ENCODE measurements at regions not wholly inside any gene's neighbourhood (a gene's known extent, or its start where the extent isn't known, plus 50 kb on each side); places are given as distances from the start of the nearest gene placed in this dataset.
A peak's percentile ranks its signal among the peaks of the same experiment; 100 is the strongest.

DNA sequence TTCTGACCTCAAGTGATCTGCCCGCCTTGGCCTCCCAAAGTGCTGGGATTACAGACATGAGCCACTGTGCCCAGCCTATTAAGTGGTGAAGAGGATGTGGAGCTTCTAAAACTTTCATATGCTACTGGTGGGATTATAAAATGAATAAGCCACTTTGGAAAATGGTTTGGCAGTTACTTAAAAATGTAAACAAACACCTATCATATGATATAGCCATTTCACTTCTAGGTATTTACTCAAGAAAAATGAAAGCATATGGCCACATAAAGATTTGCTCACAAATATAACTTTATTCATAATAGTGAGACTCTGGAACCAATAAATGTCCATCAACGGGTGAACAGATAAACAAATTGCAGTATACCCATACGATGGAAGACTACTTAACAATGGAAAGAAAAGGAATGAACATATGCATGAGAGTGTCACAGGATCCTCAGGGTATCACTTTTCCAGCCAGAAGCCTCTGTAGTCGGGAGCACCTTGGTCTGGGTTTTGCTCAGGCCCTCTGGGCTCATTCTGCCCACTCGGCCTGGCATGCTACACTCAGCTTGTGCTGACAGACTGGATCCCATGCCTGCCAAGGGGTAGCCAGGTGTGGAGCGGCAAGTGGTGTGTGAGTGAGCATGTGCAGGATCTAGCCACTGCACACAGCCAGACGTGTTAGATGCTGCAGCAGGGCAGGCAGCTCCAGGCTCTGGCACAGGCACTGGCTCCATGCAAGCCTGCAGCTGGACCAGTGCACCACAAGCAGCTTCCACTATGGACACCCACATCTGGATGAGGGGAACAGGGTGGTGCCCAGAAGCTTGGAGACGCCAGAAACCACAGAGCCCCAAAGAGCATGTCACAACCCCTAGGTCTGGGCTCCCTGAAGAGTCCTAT lies 213.2 kb upstream of the DIO3 start:
- no peak for DNase-seq

DNA sequence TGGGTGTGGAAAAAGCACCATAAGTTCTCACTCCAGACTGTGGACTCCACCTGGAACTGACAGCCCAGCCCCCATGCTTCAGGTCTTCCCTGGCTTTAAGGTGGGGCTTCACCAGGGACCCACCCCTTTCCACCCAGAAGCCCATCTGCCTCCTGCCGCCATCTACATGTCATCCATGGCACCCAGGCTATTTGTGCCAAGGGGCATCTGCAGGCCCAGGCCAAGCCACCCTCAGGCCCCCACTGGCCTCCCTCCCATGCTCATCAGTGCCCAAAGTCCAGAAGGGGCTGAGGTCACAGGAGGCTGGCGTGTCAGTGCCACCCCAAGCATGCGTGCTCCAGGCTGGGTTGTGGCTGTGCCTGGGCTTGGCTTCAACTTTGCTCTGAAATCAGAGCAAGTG lies 212.2 kb upstream of the DIO3 start:
- DNase-seq: no peak

DNA sequence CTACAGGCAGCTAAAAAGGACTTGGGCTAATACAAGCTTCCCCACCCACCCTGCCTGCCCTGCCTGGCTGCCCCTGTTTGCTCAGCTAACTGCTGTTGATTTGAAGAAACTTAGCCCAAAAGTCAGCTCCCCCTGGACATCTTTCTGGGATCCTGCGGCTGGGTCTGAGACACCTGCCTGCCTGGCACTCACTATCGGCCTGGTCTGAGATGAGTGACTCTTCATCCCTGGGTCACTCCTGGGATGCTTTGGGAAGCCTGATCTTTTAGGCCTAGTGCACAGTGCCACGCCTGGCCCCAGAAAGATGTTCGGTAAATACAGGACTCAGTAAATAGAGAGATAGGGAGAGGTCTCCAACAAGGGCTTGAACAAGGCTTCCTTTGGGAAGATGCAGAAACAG lies 211.3 kb upstream of the DIO3 start:
- no peak for DNase-seq

DNA sequence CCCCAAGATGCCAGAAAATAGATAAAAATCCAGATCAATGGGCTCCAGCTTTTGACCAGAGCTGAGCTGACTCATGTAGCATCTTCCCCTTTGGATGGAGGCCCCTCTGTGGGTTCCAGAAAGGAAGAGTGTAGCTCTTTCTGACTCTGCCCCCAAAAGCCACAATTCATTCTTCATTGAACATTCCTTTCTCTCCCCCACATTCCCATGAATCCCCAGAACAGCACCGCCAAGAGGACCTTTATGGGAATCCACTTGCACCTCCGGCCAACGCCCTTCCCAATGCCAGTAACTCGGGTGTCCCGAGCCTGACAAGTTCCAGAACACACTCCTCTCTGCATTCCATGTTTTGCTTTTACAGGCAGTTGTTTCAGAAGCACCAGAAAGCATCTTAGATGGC lies 210.6 kb upstream of the DIO3 start:
- no peak for DNase-seq

DNA sequence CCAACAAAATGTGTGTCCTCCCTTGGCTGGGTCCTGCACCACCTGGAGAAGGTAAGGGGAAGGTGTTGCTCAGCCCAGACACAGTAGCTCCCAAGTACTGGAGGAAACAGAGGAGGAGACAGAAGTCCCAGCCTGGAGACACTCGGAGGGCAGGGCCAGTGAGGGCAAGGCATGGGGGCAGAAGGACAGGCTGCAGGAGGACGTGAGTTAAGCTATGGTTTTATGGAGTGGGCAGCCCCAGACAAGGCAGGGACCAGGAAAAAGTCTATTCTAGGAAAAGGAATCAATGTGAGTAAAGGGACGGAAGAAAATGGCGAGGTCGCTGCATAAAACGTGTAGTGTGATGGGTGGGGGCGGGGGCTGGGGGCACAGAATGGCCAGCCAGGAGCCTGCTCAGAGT lies 210.1 kb upstream of the DIO3 start:
- no peak for DNase-seq

DNA sequence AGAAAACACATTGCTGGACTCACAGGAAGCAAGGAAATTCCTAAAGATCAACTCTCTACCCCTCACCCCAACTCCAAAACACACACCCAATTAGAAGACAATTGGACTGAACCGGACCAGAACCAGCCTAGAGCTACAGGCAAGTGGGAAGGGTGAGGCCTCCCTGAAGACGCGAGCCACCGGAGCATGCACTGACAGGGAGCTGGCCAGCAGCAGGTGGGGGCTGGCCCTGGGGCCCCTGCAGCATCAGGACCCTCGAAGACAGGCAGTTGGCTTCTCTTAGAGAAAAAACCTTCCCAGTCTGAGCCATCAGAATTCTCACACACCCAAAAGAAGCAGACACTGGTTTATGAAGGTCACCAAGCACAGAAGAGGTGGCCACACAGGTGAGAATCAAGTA lies 209.5 kb upstream of the DIO3 start:
- no peak for DNase-seq

DNA sequence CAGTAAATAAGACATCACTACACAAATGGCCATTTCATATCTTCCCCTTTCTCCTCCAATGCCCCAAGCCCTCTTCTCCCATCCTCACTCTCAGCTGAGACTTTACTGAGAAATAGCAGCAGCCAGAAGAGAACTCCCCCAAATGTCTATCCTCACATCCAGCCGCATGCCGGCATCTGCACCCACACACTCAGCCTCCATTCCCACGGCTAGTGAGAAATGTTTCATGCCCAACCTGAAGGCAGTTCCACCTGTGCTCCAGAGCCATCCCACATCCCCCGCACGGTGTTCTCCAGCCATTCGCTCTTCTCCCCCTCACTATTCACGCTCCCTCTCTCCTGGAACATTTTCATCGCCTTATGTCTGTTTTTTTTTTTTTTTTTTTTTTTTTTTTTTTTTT lies 208.7 kb upstream of the DIO3 start:
- peak in 3 of 56 donors; percentile 11 to 37 (median 15) for DNase-seq

DNA sequence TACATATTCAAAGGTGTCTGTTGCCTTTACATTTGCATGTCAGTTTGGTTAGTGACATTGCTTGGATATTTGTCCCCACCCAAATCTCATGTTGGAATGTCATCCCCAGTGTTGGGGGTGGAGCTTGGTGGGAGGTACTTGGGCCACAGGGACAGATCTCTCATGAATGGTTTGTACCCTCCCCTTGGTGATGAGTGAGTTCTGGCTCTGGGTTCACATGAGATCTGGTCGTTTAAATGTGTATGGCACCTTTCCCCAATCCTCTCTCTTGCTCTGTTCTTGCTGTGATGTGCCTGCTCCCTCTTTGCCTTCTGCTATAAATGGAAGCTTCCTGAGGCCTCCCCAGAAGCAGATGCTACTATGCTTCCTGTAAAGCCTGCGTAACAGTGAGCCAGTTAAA lies 207.9 kb upstream of the DIO3 start:
- DNase-seq: no peak

DNA sequence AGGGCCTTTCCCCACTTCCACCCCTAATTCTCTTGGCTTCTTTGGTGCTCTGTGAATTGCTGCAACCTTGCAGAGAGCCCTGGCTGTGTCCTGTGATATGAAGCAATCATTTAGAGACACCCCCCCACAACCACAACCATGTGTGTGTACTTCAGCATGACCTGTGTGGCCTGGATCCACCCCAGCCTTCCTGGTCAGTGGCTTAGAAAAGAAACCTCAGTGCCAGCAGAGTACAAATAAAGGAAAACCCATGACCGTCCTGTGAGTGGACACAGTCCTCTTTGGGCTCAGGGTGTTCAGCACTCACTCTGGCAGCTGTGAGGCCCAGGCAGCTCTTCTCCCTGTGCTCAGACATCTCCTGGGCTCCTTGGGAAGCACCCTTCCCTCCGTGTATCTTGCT lies 206.6 kb upstream of the DIO3 start:
- no peak for DNase-seq

DNA sequence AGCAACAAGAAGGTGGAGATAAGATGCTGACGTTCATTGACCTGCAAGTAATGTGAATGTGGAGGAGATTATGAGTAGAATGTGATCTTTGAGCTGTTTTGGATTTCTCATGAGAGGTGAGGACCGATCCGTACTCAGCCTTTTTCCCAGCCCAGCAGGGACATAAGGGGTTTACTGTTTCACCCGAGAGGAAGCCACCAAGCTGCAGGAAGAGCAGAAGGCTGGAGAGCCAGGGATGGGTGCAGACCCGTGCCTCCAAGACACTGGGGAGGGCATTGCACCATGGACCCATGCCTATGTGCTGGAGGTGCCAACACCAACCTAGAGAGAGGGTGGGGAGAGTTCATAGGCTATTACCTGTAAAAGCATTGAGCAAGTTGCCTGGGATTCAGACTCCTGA lies 206.0 kb upstream of the DIO3 start:
- no peak for DNase-seq

DNA sequence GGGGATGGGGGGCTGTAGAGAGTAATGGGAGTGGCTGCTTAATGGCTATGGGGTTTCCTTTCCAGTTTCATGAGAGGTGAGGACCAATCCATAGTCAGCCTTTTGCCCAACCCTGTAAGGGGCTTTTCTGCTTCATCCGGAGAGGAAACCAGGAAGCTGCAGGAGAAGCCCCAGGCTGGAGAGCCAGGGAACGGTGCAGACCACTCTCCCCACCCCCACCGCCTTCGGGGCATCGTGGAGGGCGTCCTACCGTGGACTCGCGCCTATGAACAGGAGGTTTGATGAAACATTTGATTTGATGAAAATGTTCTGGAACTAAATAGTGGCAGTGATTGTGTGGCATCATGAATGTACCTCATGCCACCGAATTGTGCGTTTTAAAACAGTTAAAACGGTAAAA lies 204.3 kb upstream of the DIO3 start:
- no peak for DNase-seq

DNA sequence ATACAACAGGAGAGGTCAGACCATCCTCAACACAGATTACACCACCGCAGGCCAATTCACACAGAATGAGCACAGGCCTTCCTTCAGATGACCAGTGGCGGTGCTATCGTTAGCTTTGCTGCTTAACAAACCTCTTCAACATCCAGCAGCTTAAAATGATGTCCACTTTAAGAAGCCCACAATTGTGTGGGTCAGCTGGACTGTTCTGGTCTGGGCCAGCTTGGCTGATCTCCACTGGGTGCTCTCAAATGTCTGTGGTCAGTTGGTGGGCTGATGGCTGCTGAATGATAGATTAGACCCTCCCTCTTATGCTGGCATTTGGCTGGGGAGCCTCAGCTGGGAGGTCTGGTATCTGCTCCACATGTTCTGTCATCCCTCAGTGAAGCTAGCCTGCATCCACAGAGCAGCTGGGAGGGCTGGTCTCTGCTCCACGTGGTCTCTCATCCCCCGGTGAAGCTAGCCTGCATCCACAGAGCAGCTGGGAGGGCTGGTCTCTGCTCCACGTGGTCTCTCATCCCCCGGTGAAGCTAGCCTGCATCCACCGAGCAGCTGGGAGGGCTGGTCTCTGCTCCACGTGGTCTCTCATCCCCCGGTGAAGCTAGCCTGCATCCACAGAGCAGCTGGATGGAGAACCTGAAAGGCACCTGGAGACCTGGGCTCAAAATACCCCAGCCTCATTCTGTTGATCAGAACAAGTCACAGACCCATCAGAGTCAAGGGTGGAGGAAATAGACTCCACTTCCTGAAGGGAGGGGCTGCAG lies 203.6 kb upstream of the DIO3 start:
- DNase-seq: no peak

DNA sequence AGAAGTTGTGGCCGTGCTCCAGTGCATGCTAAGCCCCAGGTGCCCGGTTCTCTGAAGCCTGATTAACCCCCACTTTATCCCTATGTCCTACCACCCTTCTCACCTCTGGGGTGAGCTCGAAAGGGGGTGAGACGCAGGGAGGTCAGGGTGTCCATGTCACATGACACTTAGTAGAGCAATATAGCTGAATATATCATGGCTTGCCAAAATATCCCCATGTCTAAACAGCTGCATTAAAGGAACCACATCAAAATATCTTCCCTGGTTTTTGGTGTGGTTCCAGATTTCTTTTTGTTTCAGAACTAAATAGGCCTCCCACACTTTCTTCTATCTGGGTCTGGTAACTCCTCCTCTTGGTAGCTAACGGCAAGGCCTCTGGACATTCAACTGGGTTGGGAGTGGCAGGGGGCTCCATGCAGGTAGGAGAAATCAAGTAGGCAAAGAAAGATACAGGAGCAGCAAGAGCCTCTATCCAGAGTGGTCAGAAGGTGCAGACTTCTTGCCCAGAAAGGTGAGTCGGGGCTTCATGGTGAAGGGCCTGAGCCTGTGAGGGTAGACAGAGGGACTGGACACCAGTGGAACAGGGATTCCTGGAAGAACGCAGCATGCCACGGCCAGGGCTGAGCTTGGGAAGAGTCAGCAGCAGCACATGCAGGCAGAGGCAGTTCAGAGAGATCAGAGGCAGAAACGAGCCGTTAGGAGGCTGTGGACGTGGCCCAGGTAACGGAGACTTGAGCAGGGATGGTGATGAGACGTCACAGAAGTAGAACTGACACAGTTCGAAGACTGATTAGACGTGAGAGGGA lies 202.8 kb upstream of the DIO3 start:
- no peak for DNase-seq

DNA sequence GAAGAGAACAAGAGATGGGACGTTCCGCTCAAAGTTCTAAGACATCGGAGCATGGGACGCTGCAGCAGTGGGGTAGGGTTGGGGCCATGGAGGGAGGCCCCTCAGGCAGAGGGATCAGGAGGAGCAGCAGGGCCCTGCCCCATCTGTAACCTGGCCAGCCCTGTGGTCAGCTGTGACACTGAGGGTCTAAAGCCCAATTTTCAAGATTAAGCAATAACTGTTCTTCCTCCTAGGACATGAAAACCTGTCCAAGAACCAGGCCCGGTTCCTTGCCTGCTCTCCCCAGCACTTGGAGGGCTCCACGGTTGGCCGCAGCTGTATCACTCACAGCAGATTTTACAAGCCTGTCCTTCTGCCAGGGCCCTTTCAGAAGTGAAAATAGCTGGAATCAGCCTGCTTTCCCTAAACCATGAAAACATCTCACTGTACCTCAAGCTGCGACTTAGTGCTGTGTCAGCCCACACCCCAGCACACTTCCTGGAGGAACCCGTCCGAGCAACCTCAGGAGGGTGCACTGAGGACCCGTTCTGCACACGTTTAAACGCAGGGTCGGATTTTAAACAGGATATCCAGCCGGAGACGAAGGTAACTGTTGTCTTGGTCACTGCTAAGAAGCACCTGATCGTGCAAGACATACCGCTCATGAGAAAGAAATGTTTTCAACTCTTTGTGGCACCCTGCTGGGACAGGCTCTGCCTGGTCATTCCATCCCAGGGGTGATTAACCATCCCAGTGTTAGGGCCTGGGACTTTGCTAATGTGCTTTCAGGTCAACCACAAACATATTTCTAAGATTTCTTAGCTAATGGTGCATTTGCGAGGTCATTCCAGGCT lies 201.9 kb upstream of the DIO3 start:
- DNase-seq: no peak

DNA sequence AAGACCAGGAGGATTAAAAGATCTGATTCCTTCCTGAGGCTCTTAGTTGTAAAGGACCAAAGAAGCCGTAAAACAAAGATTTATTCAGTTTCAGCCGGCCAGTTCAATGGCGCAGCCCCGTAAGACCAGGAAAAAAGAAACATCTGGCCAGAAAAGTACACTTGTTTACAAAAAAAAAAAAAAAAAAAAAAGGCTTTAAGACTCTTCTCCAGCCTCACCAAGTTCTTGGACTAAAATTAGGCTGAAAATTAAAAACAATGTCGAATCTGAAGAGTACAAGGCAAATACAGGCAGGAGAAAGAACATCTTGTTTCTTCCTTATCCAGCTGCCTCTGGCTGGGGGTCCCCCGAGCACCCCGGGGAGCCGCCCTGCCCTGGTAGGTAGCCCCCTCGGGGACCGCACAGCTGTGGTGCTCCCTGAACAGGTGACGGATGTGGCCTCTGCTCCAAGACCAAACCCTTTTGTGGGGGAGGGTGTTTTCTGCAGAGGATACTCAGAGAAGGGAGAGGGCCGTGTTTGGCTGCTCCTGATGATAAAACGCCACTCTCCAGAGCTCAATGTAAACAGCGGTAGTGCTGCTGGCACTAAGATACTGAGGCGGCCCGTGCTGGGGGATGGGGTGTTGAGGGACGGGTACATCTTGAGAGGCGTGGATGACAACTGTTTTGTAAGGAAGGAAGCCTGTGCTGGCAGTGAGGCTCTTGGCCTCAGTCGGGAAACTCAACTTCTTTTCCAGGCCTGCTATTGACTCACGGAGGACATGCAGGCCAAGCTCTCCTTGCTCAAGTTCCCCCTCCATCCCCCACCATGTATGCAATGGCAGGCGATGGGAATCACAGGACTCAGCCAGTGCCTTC lies 201.0 kb upstream of the DIO3 start:
- no peak for DNase-seq

DNA sequence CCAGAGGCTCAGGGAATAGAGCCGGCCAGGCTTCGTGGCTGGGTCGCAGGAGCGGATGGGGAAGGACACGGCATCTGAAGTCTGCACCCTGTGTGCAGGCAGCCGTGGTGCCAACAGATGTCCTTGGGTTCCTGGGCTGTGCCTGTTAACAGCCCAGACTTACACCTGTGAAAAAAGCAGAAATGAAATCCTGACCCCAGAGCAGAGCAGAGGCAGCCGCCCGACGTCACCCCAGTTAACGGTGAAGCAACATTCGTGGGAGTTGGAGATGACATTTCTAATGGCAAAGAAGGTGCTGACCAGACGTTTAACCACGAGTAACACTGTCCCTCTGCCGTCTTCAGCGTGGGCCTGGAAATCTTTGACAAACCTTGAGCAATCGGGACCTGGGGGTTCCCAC lies 200.3 kb upstream of the DIO3 start:
- no peak for DNase-seq

DNA sequence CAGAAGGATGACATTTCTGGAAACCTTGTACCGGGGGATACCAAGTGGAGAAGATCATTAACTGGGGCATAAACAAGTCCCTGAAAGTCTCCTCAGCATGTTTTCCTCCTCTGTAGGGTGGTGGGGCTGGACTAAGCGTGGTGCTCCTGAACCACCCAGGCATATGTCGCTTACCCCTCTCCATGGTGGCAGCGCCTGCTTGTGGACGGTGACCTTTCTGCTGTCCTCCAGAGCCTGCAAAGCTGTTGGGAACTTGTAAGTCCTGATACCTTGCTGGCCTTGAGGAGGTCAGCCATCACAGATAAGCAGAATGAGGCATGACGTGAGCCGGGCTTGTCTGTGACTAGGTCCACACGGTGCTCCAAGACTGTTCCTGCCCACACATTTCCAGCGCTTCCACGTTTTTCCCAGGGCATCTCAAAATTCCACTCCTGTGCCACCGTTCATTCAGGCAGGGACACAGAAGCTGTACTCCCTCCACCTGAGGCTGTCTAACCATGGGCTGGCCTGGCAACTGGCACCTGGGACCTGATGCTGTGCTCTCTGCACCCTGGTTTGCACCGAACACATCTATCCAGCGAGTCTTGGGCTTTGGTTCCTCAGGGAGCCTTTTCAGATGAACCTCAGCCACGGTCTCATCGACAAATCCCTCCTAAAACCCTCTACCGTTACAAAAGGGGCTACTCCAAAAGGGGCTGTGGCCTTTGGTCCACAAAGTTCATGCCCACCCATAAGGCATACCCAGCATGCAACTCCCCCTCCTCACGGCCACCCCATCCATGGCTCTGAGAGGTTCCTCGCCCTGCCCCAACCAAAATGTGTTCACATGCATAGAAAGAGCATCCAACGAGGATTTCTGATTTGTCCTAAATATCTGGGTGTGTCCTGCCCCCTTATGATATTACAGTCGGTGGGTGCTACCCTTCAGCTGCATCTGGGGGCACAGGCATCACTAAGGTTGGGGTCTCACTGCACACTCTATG lies 199.6 kb upstream of the DIO3 start:
- DNase-seq: no peak

DNA sequence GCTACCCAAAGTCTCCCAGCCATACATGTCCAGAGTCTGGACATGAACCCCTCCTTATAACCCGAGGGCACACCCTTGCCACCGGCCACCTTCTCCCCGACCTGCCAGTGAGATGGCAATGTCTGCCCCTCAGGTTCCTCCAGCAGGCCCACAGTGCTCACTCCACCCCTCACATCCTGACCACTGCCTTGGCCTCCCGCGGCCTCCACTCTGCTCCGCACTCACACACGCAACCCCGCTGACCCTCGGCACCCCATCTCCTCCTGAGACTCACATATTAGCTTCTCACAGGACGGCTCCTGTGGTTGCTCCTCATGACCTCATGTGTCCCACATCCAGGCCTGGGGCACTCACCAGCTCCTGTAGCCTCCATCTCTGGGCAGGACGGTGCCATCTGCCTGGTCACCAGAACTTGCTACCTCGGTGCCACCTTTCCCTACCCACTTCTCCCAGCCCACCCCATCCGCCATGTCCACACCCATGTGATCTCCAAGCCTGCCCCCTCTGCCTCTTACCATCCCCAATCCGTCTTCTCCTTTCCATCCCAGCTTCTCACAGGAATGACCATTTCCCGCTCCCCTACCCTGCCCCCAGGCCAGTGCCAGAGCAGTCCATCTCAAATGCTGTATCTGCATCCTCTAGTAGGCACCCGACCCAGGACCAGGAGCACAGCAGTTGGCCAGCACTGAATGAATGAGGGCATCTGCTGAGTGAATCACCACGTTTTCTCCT lies 198.6 kb upstream of the DIO3 start:
- DNase-seq: no peak

Data from amygdala (tissue), 56 donors.